Upper lobe of left lung (tissue), 6 donors: ENCODE measurements at regions not wholly inside any gene's neighbourhood (a gene's known extent, or its start where the extent isn't known, plus 50 kb on each side); places are given as distances from the start of the nearest gene placed in this dataset.

ENCODE experiments used
- ATAC-seq, 2 donors: fragments of 200-7000 bp; cut with Tn5 transposase; one replicate each; pipeline ENCODE4 v1.9.1; 2022; ENCODE audit warnings: mild to moderate bottlenecking in 2 of 2, moderate library complexity in 2 of 2; ENCODE audit not compliant: low FRiP score in 2 of 2
- DNase-seq, 2 donors: peaks; one replicate each; pipeline ENCODE4 v3.0.0-alpha.2; 2019 to 2020
- H3K27ac ChIP-seq, 4 donors: fragments of 200-600 bp; sonication (generic); one replicate each; pipeline ENCODE4 v1.5.1; 2016 to 2019
- H3K27me3 ChIP-seq, 4 donors: fragments of 200-600 bp; sonication (generic); one replicate each; pipeline ENCODE4 v1.5.1; 2017 to 2019
- H3K36me3 ChIP-seq, 4 donors: fragments of 200-600 bp; sonication (generic); one replicate each; pipeline ENCODE4 v1.5.1; 2016 to 2019
- H3K4me1 ChIP-seq, 4 donors: fragments of 200-600 bp; sonication (generic); one replicate each; pipeline ENCODE4 v1.5.1; 2018 to 2019
- H3K4me3 ChIP-seq, 4 donors: fragments of 200-600 bp; sonication (generic); one replicate each; pipeline ENCODE4 v1.5.1; 2017 to 2019; ENCODE audit warnings: mild to moderate bottlenecking in 2 of 4, moderate library complexity in 1 of 4
- H3K9me3 ChIP-seq, 4 donors: fragments of 200-600 bp; sonication (generic); one replicate each; pipeline ENCODE4 v1.5.1; 2018 to 2019
- EP300 ChIP-seq, 4 donors: sonication (generic); formaldehyde crosslinking; IDR thresholded peaks; one replicate each; pipeline ENCODE4 v1.5.1; 2017; ENCODE audit warnings: antibody characterized with exemption in 4 of 4, control low read depth in 2 of 4
- POLR2A ChIP-seq, 4 donors: fragments of 450-650 bp; IDR thresholded peaks; one replicate each; pipeline ENCODE4 v1.5.1; 2016 to 2017; ENCODE audit warnings: antibody characterized with exemption in 4 of 4, mild to moderate bottlenecking in 2 of 4
- POLR2AphosphoS5 ChIP-seq, 2 donors: sonication (generic); formaldehyde crosslinking; IDR thresholded peaks; one replicate each; pipeline ENCODE4 v1.5.1; 2017; ENCODE audit warnings: antibody characterized with exemption in 2 of 2
- WGBS, 2 donors: methylation state at CpG; one replicate each; pipeline ENCODE4 v1.1.5; 2017 to 2018; 5-methylcytosine and 5-hydroxymethylcytosine counted together
- TF ChIP-seq, protein P1 (sequence below), 6 experiments: fragments of 450-650 bp in 4 of 6; fragments of 200-600 bp in 2 of 6; sonication (generic) in 2 of 6; IDR thresholded peaks; one replicate each; pipeline ENCODE4 v1.5.1; 2016 to 2019; ENCODE audit warnings: antibody characterized with exemption in 6 of 6
- donor health status: DM: no; HTN: no; CAD: no; lungs with moderate emphysema.
- donor health status: DM: no; HTN: yes; CAD: no; lungs with severe emphysema.

DNA sequence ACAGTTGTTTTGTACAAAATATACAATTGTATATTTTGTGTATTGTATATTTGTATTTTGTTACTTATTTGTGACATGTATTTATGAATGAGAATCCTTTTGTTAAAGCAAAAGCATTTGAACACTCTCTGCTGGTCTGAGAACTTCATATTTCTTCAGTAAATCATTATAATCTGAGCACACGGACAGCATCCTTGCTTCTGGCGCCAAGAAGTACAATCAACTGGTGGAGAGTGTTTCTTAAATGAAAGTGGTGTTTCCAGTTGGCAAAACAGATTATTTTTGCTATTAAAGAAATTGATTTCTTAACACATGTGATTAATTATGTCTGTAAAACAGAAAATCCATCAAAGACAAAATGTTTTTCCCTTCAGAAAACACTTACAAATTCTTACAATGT, 95.1 kb upstream of the COPS8 start:
- Histone ChIP-seq H3K4me1 (peaks cover 13 to 30% (median 29%) of the 10 kb centered on the region in 4 donors), H3K9me3 (no peaks in the 10 kb centered on the region), H3K4me3 (no peak overlapping the region), H3K27ac (no peak overlapping the region), H3K36me3 (no peaks in the 10 kb centered on the region), H3K27me3 (no peaks in the 10 kb centered on the region)
- 65 to 78% methylated on average over 2 of the region's 2 CpGs for WGBS, 2 donors
- ATAC-seq (no peak), DNase-seq (no peak)
- TF ChIP-seq, protein P1, sequence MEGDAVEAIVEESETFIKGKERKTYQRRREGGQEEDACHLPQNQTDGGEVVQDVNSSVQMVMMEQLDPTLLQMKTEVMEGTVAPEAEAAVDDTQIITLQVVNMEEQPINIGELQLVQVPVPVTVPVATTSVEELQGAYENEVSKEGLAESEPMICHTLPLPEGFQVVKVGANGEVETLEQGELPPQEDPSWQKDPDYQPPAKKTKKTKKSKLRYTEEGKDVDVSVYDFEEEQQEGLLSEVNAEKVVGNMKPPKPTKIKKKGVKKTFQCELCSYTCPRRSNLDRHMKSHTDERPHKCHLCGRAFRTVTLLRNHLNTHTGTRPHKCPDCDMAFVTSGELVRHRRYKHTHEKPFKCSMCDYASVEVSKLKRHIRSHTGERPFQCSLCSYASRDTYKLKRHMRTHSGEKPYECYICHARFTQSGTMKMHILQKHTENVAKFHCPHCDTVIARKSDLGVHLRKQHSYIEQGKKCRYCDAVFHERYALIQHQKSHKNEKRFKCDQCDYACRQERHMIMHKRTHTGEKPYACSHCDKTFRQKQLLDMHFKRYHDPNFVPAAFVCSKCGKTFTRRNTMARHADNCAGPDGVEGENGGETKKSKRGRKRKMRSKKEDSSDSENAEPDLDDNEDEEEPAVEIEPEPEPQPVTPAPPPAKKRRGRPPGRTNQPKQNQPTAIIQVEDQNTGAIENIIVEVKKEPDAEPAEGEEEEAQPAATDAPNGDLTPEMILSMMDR (IDR thresholded peaks at IDR 0.05) = no peak
- TF ChIP-seq POLR2AphosphoS5 (IDR thresholded peaks at IDR 0.05) (no peak), EP300 (IDR thresholded peaks at IDR 0.05) (no peak), POLR2A (IDR thresholded peaks at IDR 0.05) (no peak)

DNA sequence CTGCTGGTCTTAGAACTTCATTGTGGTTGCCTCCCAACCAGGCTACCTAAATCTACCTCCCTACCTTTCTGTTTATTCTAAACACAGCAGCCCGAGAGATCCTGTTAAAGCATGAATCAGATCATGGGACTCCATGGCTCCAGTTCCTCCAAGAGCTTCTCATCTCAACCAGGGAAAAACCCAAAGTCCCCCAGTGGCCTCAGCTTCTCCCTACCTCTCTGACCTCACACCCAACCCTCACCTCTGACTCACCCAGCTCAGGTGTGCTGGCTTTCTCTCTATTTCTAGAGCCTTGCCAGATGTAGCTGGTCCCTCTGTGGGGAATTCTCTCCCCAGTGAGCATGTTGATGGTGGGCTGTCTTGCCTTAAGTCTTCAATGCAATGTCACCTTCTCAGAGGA, 93.8 kb upstream of the COPS8 start:
- H3K4me1 ChIP-seq = peaks cover 13 to 27% (median 25%) of the 10 kb centered on the region in 4 donors

GRCh38 chr2:236993286-236993685, 92.4 kb upstream of the COPS8 start:
- H3K36me3 ChIP-seq = no peaks in the 10 kb centered on the region
- no peak overlapping the region for H3K4me3 ChIP-seq
- no peaks in the 10 kb centered on the region for H3K27me3 ChIP-seq
- H3K4me1 ChIP-seq = peaks cover 14 to 22% (median 19%) of the 10 kb centered on the region in 4 donors
- no peaks in the 10 kb centered on the region for H3K9me3 ChIP-seq
- no peak overlapping the region for H3K27ac ChIP-seq
- no peak for TF ChIP-seq POLR2AphosphoS5 (IDR thresholded peaks at IDR 0.05)
- TF ChIP-seq EP300 (IDR thresholded peaks at IDR 0.05) = no peak
- TF ChIP-seq, protein P1 (IDR thresholded peaks at IDR 0.05) = no peak
- no peak for TF ChIP-seq POLR2A (IDR thresholded peaks at IDR 0.05)
- ATAC-seq (no peak), DNase-seq (no peak)
- WGBS, 2 donors = 87 to 92% methylated on average over 2 of the region's 2 CpGs

More for the DNA sequence above, 93.8 kb upstream of the COPS8 start:
- H3K4me3 ChIP-seq = no peak overlapping the region
- DNase-seq (peak in 1 of 2 donors; percentile 24), ATAC-seq (no peak)
- no peaks in the 10 kb centered on the region for H3K9me3 ChIP-seq
- WGBS, 2 donors = 79 to 95% methylated on average over 1 of the region's 1 CpG
- no peak overlapping the region for H3K27ac ChIP-seq
- no peaks in the 10 kb centered on the region for H3K36me3 ChIP-seq
- no peaks in the 10 kb centered on the region for H3K27me3 ChIP-seq
- TF ChIP-seq POLR2AphosphoS5 (IDR thresholded peaks at IDR 0.05) (no peak), EP300 (IDR thresholded peaks at IDR 0.05) (no peak), POLR2A (IDR thresholded peaks at IDR 0.05) (no peak)
- TF ChIP-seq, protein P1 (IDR thresholded peaks at IDR 0.05) = no peak

DNA sequence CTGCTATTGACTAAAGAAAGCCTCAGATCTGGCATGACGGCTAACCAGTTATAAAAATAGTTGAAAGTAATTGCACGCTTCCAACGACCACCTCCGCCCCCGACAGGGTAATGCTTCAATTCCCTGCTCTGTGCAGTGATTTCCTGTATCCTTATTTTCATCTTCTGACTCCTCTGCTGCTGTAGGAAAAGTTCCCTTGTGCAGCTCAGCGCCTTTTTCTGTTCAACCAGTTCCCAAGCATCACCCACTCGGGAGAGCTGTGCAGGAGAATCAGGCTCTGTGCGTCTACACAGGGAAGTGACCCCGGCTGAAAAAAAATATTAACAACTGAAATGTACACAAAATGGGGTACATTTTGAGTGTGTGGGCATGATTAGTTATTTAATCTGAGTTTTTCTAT, 91.3 kb upstream of the COPS8 start:
- Histone ChIP-seq H3K27ac (no peak overlapping the region), H3K4me3 (no peak overlapping the region), H3K9me3 (no peaks in the 10 kb centered on the region), H3K27me3 (no peaks in the 10 kb centered on the region), H3K36me3 (no peaks in the 10 kb centered on the region), H3K4me1 (peaks cover 9 to 14% (median 13%) of the 10 kb centered on the region in 4 donors)
- 85 to 86% methylated on average over 9 of the region's 9 CpGs for WGBS, 2 donors
- DNase-seq = no peak
- ATAC-seq = no peak
- TF ChIP-seq POLR2A (IDR thresholded peaks at IDR 0.05) = no peak
- TF ChIP-seq POLR2AphosphoS5 (IDR thresholded peaks at IDR 0.05) = no peak

GRCh38 chr2:236997069-236997715, 88.5 kb upstream of the COPS8 start:
- Histone ChIP-seq H3K9me3 (no peaks in the 10 kb centered on the region), H3K4me1 (peaks cover 7 to 13% (median 9%) of the 10 kb centered on the region in 4 donors), H3K4me3 (no peak overlapping the region), H3K27me3 (no peaks in the 10 kb centered on the region), H3K36me3 (no peaks in the 10 kb centered on the region), H3K27ac (no peak overlapping the region)
- ATAC-seq (no peak), DNase-seq (no peak)
- TF ChIP-seq POLR2A (IDR thresholded peaks at IDR 0.05) (no peak), EP300 (IDR thresholded peaks at IDR 0.05) (no peak), POLR2AphosphoS5 (IDR thresholded peaks at IDR 0.05) (no peak)
- TF ChIP-seq, protein P1 (IDR thresholded peaks at IDR 0.05) = no peak
- 63 to 72% methylated on average over 8 of the region's 8 CpGs for WGBS, 2 donors
